ENCODE measurements at regions not wholly inside any gene's neighbourhood (a gene's known extent, or its start where the extent isn't known, plus 50 kb on each side); places are given as distances from the start of the nearest gene placed in this dataset.

DNA sequence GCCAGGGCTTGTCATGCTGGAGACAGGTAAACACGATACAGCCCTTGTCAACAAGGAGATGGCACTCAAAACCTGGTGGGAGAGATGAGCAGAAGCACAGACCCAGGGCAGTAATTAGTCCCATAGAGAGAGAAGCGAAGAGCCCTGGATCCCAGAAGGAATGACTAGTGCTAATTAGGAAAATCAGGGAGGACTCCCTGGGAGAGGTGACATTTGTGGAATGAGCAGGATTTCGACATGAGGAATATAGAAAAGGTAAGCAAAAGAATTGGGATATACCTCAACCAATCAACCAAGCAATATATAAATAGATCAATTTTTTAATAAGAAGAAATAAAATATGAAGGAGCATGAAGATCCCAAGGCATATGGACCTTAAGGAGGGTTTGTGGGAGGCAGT, 98.5 kb upstream of the GJB5 start:
- DNase-seq (ENCODE audit: low spot score), result no peak

DNA sequence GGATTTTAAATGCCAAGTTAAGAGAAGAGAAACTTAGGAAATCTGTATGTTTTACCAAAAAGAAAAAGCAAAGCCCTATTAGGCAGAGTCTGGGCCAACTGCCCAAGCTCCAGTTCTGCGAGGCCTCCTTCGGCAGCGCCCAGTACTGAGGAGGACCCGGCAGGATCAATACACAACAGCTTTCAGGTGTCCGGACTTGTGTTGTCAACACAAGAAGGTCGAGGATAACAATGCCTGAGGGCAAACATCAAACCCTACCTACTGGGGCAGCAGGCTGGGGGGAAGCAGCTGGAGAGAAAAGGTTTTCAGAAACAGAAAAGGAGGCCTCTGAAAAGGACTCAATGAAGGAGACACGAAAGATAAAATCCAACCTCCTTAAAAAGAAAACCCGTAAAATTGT, 98.1 kb upstream of the GJB5 start:
- no peak for DNase-seq (ENCODE audit: low spot score)

DNA sequence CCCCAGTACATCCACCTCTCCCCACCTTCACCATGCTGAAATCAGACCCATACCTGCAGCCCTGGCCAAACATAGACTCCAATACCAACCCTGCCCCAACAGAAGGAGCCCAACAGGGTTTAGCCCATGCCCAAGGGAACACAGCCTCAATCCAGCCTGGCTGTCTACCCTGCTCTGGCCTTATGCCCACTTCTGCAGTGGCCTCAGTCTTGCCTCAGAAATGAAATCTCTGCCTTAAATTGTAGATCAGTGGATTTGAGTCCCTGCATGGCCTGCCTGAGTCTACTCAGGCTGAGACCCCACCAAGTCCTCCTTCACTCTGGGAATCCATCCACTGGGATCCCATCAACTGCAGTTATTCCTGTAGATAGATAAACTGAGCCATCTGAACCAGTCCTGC, 97.6 kb upstream of the GJB5 start:
- DNase-seq (ENCODE audit: low spot score), result no peak

- no peak for DNase-seq (ENCODE audit: low spot score)
These were observed 97.0 kb upstream of the GJB5 start for GRCh38 chr1:34657849-34658248.

DNA sequence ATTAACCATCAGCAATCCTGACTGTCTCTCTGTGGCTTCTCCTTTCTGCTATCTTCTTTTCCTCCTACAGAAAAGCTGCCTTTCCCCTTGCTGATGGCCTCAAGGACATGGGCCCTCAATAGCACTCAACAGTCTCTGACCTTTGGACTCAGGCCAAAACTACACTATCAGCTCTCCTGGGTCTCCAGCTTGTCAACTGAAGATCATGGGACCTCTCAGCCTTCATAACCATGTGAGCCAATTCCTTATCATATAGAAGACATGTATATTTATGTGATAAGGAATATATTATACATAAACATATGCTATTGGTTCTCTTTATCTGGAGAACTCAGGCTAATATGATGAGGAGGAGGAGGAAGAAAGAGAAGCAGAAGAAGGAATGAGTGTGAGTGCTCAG, 91.8 kb upstream of the GJB5 start:
- DNase-seq (ENCODE audit: low spot score), result no peak

GRCh38 chr1:34668063-34668462, 86.8 kb upstream of the GJB5 start:
- no peak for DNase-seq (ENCODE audit: low spot score)

- no peak for DNase-seq (ENCODE audit: low spot score)
These were observed 83.9 kb upstream of the GJB5 start for GRCh38 chr1:34670982-34671381.

GRCh38 chr1:34671887-34672286, 83.0 kb upstream of the GJB5 start:
- no peak for DNase-seq (ENCODE audit: low spot score)

- peak; percentile 71 for DNase-seq (ENCODE audit: low spot score)
These were observed 73.1 kb upstream of the GJB5 start for GRCh38 chr1:34681480-34682451.

- DNase-seq (ENCODE audit: low spot score), result no peak
These were observed 72.2 kb upstream of the GJB5 start for GRCh38 chr1:34682452-34683223.

- DNase-seq (ENCODE audit: low spot score), result no peak
These were observed 71.2 kb upstream of the GJB5 start for GRCh38 chr1:34683616-34684015.

DNA sequence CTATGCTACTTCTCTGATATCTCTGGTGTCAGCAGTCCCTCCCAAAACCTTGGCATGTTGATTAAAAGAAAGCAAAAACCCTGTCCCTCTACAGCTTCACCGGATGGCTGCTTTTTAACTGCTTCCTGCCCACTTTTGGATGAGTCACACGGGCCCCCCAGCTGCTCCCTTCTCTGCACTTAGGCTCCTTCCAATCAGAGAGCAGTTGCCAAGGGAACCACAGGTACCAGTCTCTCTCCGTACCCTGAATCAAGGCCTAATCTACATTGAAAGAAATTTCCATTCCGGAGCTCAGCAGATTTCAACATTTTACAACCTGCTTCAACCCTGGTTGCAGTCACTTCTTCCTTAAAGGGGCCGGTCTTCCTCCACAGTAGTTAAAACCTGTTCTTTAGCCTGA, 70.6 kb upstream of the GJB5 start:
- DNase-seq (ENCODE audit: low spot score), result no peak

DNA sequence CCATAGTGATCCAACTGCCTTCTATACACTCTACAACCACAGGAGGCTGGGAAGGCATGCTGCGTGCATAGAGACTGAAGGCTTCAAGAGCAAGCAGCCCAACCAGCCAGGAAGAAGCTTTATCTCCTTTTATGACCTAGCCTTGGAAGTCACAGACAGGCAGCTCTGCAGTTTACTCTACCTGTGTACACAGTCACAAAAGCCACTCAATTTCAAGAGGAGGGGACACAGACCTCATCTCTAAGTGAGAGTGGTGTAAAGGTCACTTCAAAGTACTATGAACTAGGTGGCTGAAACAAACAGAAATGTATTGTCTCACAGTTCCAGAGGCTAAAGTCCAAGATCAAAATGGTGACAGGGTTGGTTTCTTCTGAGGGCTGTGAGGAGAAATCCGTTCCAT, 69.6 kb upstream of the GJB5 start:
- DNase-seq (ENCODE audit: low spot score), result no peak

DNA sequence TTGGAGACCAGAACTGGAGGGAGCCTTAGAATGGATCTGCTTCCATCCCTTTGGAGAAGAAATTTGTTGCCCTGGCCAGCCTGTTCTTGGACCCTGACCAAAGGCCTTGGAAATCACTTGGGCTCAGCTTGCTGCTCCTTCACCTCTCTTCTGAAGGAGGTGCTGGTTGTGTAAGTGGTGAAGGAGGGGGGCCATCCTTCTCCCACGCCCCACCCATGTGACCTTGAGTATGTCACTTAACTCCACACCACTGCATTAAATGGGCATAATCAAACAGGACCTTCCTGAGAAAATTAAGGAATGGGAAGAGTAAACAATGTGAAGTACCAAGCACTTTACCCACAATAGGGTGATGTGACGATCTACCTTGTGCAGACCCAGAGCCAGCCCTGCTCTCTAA, 68.3 kb upstream of the GJB5 start:
- no peak for DNase-seq (ENCODE audit: low spot score)

- no peak for DNase-seq (ENCODE audit: low spot score)
These were observed 66.7 kb upstream of the GJB5 start for GRCh38 chr1:34688006-34688741.

- DNase-seq (ENCODE audit: low spot score), result no peak
These were observed 64.6 kb upstream of the GJB5 start for GRCh38 chr1:34690269-34690668.

- no peak for DNase-seq (ENCODE audit: low spot score)
These were observed 61.8 kb upstream of the GJB5 start for GRCh38 chr1:34693081-34693480.

GRCh38 chr1:34694383-34694782, 60.5 kb upstream of the GJB5 start:
- DNase-seq (ENCODE audit: low spot score), result no peak

GRCh38 chr1:34695580-34695979, 59.3 kb upstream of the GJB5 start:
- no peak for DNase-seq (ENCODE audit: low spot score)

DNA sequence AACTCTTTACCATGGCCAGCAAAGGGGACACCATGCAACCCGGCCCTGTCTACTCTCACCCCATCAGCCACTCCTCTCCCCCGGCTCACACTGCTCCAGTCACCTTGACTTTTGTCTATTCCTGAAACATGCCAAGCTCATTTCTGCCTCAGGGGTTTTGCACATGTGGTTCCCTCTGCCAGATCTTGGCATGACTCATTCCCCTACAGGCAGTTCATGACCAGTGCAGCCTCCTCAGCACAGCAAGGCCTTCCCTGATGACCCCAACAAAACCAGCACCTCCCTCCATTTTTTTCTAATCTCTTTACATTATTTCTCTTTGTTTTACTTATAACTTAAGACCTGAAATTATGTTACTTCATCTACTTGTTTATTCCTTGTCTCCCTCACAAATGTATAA, 58.6 kb upstream of the GJB5 start:
- DNase-seq (ENCODE audit: low spot score), result no peak

GRCh38 chr1:34696981-34697380, 57.9 kb upstream of the GJB5 start:
- DNase-seq (ENCODE audit: low spot score), result no peak

DNA sequence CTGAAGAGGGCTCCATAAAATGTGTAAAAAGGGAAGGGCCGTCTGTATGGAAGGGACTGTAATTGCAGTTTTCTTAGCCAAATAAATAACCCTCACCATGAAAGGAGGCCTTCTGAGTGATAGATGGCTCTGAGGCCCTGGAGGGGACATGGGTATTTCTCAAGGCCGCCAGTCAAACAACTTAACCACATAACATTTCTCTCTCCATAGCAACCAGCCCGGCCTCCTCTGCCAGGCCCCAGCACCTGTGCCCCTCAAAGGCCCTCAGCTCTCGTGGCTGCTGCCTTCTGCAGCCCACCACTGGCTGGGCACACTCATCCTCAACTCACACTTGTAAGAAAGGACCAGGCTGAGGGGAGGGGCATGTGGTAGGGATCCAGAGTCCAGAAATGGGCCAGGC, 57.0 kb upstream of the GJB5 start:
- DNase-seq (ENCODE audit: low spot score), result no peak

Data from GM03348 (cell line).